HG02840 (cell line): ENCODE measurements at regions not wholly inside any gene's neighbourhood (a gene's known extent, or its start where the extent isn't known, plus 50 kb on each side); places are given as distances from the start of the nearest gene placed in this dataset.
"Not testable (repeated sequence)": the region's sequence is repeated elsewhere in the genome, so short reads cannot be mapped to it uniquely, and the experiment has no call there.

Source experiments
- ATAC-seq: cut with Tn5 transposase; IDR thresholded peaks from one replicate; pipeline ENCODE4 v1.9.1; 2021; ENCODE audit warnings: mild to moderate bottlenecking, moderate library complexity, moderate number of reproducible peaks; ENCODE audit not compliant: unreplicated experiment, low FRiP score

GRCh38 chr1:90864681-90865080 lies 147.6 kb upstream of the BARHL2 start:
- ATAC-seq, result no peak

GRCh38 chr1:90862782-90863181 lies 145.7 kb upstream of the BARHL2 start:
- ATAC-seq, result no peak

- not testable (repeated sequence) for ATAC-seq
These were observed 144.3 kb upstream of the BARHL2 start for GRCh38 chr1:90861421-90861820.

- no peak for ATAC-seq
These were observed 139.4 kb upstream of the BARHL2 start for GRCh38 chr1:90856463-90857007.

- no peak for ATAC-seq
These were observed 137.4 kb upstream of the BARHL2 start for GRCh38 chr1:90854397-90854924.

GRCh38 chr1:90851711-90852050 lies 134.6 kb upstream of the BARHL2 start:
- ATAC-seq, result no peak

- peak; percentile 94 for ATAC-seq
These were observed 134.0 kb upstream of the BARHL2 start for GRCh38 chr1:90850898-90851710.

- ATAC-seq, result no peak
These were observed 133.2 kb upstream of the BARHL2 start for GRCh38 chr1:90850181-90850897.

GRCh38 chr1:90841473-90841872 lies 124.4 kb upstream of the BARHL2 start:
- no peak for ATAC-seq

- no peak for ATAC-seq
These were observed 123.2 kb upstream of the BARHL2 start for GRCh38 chr1:90840352-90840751.

GRCh38 chr1:90839323-90839722 lies 122.2 kb upstream of the BARHL2 start:
- ATAC-seq, result no peak

GRCh38 chr1:90838720-90839119 lies 121.6 kb upstream of the BARHL2 start:
- ATAC-seq, result no peak

- no peak for ATAC-seq
These were observed 120.3 kb upstream of the BARHL2 start for GRCh38 chr1:90837420-90837819.

- ATAC-seq, result no peak
These were observed 119.2 kb upstream of the BARHL2 start for GRCh38 chr1:90836345-90836679.

- no peak for ATAC-seq
These were observed 118.7 kb upstream of the BARHL2 start for GRCh38 chr1:90835661-90836344.

GRCh38 chr1:90834886-90835660 lies 118.0 kb upstream of the BARHL2 start:
- no peak for ATAC-seq

GRCh38 chr1:90834354-90834885 lies 117.3 kb upstream of the BARHL2 start:
- no peak for ATAC-seq

- ATAC-seq, result no peak
These were observed 116.5 kb upstream of the BARHL2 start for GRCh38 chr1:90833466-90834110.

- ATAC-seq, result no peak
These were observed 114.8 kb upstream of the BARHL2 start for GRCh38 chr1:90831910-90832309.
